Liver (tissue), 3 donors: ENCODE measurements at regions not wholly inside any gene's neighbourhood (a gene's known extent, or its start where the extent isn't known, plus 50 kb on each side); places are given as distances from the start of the nearest gene placed in this dataset.

Experiments
- CTCF ChIP-seq: fragments of 150-350 bp; IDR thresholded peaks from 2 replicates; pipeline ENCODE4 v1.5.1; 2017; ENCODE audit warnings: improper control_type of control experiment, low read depth, low read length; ENCODE audit not compliant: missing input control
- FOXA1 ChIP-seq: IDR thresholded peaks from 2 replicates; pipeline ENCODE4 v1.6.1; 2016; ENCODE audit warnings: antibody characterized with exemption
- JUND ChIP-seq, 2 donors: IDR thresholded peaks; 2 replicates each; pipeline ENCODE4 v1.6.1; 2016; ENCODE audit warnings: antibody characterized with exemption in 2 of 2
- REST ChIP-seq: IDR thresholded peaks from 2 replicates; pipeline ENCODE4 v1.6.1; 2016; ENCODE audit warnings: antibody characterized with exemption, mild to moderate bottlenecking
- RXRA ChIP-seq, 2 donors: IDR thresholded peaks; 2 replicates each; pipeline ENCODE4 v1.6.1; 2017 to 2018; ENCODE audit warnings: antibody characterized with exemption in 2 of 2, mild to moderate bottlenecking in 1 of 2
- SP1 ChIP-seq: IDR thresholded peaks from 2 replicates; pipeline ENCODE4 v1.6.1; 2018; ENCODE audit warnings: antibody characterized with exemption, mild to moderate bottlenecking
- TAF1 ChIP-seq: conservative IDR thresholded peaks from 2 replicates; pipeline ENCODE4 v1.6.1; 2016; ENCODE audit warnings: antibody characterized with exemption, mild to moderate bottlenecking
- YY1 ChIP-seq: IDR thresholded peaks from 2 replicates; pipeline ENCODE4 v1.6.1; 2016; ENCODE audit warnings: antibody characterized with exemption, mild to moderate bottlenecking
- TF ChIP-seq, protein P1 (sequence below): IDR thresholded peaks from 2 replicates; pipeline ENCODE4 v1.6.1; 2016; ENCODE audit warnings: antibody characterized with exemption
- TF ChIP-seq, protein P2 (sequence below): IDR thresholded peaks from 2 replicates; pipeline ENCODE4 v1.6.1; 2016; ENCODE audit warnings: antibody characterized with exemption
- TF ChIP-seq, protein P3 (sequence below): IDR thresholded peaks from 2 replicates; pipeline ENCODE4 v1.6.1; 2016; ENCODE audit warnings: antibody characterized with exemption
- donor health status: healthy.
- donor health status: healthy.

DNA sequence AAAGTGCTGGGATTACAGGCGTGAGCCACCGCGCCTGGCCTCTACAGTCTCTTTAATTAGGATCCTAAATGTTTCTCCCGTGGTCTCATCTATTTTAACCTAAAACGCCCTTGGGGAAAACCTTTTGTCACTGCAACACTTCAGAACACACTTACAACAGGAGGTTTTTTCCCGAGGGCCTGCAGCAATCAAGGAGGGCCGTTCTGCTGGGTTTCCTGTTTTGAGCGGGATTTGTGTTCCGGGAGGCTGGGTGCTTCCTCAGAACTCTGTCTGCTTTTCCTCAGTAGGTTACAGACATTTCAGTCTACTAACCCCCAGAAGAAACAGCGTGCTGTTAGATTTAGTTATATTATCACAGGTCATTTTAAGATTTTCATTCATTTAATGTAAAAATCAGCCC lies 65.4 kb upstream of the IRX4 start:
- TF ChIP-seq CTCF, result no peak
- TF ChIP-seq YY1, result no peak
- TF ChIP-seq, protein P1, sequence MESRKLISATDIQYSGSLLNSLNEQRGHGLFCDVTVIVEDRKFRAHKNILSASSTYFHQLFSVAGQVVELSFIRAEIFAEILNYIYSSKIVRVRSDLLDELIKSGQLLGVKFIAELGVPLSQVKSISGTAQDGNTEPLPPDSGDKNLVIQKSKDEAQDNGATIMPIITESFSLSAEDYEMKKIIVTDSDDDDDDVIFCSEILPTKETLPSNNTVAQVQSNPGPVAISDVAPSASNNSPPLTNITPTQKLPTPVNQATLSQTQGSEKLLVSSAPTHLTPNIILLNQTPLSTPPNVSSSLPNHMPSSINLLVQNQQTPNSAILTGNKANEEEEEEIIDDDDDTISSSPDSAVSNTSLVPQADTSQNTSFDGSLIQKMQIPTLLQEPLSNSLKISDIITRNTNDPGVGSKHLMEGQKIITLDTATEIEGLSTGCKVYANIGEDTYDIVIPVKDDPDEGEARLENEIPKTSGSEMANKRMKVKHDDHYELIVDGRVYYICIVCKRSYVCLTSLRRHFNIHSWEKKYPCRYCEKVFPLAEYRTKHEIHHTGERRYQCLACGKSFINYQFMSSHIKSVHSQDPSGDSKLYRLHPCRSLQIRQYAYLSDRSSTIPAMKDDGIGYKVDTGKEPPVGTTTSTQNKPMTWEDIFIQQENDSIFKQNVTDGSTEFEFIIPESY, result no peak
- TF ChIP-seq TAF1, result no peak
- no peak for TF ChIP-seq REST
- no peak for TF ChIP-seq RXRA (IDR thresholded peaks at IDR 0.05)
- TF ChIP-seq FOXA1, result no peak
- no peak for TF ChIP-seq JUND (IDR thresholded peaks at IDR 0.05)
- TF ChIP-seq, protein P2, sequence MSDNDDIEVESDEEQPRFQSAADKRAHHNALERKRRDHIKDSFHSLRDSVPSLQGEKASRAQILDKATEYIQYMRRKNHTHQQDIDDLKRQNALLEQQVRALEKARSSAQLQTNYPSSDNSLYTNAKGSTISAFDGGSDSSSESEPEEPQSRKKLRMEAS, result no peak
- TF ChIP-seq, protein P3, sequence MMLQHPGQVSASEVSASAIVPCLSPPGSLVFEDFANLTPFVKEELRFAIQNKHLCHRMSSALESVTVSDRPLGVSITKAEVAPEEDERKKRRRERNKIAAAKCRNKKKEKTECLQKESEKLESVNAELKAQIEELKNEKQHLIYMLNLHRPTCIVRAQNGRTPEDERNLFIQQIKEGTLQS, result no peak
- no peak for TF ChIP-seq SP1
